SK-N-SH treated with all-trans-retinoic acid at 6 μM for 48 hours (cell line): ENCODE measurements at regions not wholly inside any gene's neighbourhood (a gene's known extent, or its start where the extent isn't known, plus 50 kb on each side); places are given as distances from the start of the nearest gene placed in this dataset.
"Not testable (repeated sequence)": the region's sequence is repeated elsewhere in the genome, so short reads cannot be mapped to it uniquely, and the experiment has no call there.

Source experiments
- ATAC-seq: fragments of 200-7000 bp; cut with Tn5 transposase; 3 replicates; pipeline ENCODE4 v1.9.1; 2020; ENCODE audit warnings: mild to moderate bottlenecking, moderate library complexity
- ARNTL ChIP-seq: fragments of 450-650 bp; formaldehyde crosslinking; IDR thresholded peaks from 2 replicates; pipeline ENCODE4 v1.5.0; 2020; ENCODE audit warnings: low read depth, mild to moderate bottlenecking, moderate library complexity, borderline replicate concordance
- BACH2 ChIP-seq: fragments of 250-450 bp; sonication (Bioruptor Pico); IDR thresholded peaks from 2 replicates; pipeline ENCODE4 v1.9.0; 2021; ENCODE audit warnings: mild to moderate bottlenecking, borderline replicate concordance
- ESRRG ChIP-seq: fragments of 250-450 bp; sonication (Bioruptor Pico); IDR thresholded peaks from 2 replicates; pipeline ENCODE4 v1.6.1; 2021; ENCODE audit warnings: mild to moderate bottlenecking
- GLIS3 ChIP-seq: fragments of 250-450 bp; sonication (Bioruptor Pico); IDR thresholded peaks from 2 replicates; pipeline ENCODE4 v1.5.0; 2020; ENCODE audit warnings: mild to moderate bottlenecking, moderate library complexity
- ISL1 ChIP-seq: fragments of 250-450 bp; sonication (Bioruptor Pico); IDR thresholded peaks from 2 replicates; pipeline ENCODE4 v2.1.2; 2022; ENCODE audit warnings: mild to moderate bottlenecking, moderate library complexity
- SNAI2 ChIP-seq: fragments of 250-450 bp; sonication (Bioruptor Pico); IDR thresholded peaks from 2 replicates; pipeline ENCODE4 v1.5.0; 2020; ENCODE audit warnings: mild to moderate bottlenecking, moderate library complexity
- ZC3H10 ChIP-seq: fragments of 250-450 bp; sonication (Bioruptor Pico); IDR thresholded peaks from 2 replicates; pipeline ENCODE4 v1.5.1; 2021; ENCODE audit warnings: mild to moderate bottlenecking, moderate library complexity
- ZFP3 ChIP-seq: fragments of 250-450 bp; sonication (Bioruptor Pico); IDR thresholded peaks from 2 replicates; pipeline ENCODE4 v1.5.0; 2020; ENCODE audit warnings: mild to moderate bottlenecking, moderate library complexity
- ZFP30 ChIP-seq: fragments of 450-650 bp; formaldehyde crosslinking; IDR thresholded peaks from 2 replicates; pipeline ENCODE4 v1.5.0; 2022; ENCODE audit warnings: mild to moderate bottlenecking, moderate library complexity
- ZNF565 ChIP-seq: fragments of 450-650 bp; formaldehyde crosslinking; conservative IDR thresholded peaks from 2 replicates; pipeline ENCODE4 v1.5.0; 2020; ENCODE audit warnings: low read depth, mild to moderate bottlenecking, moderate library complexity
- ZNF70 ChIP-seq: fragments of 450-650 bp; formaldehyde crosslinking; IDR thresholded peaks from 2 replicates; pipeline ENCODE4 v1.5.0; 2020; ENCODE audit warnings: mild to moderate bottlenecking, moderate library complexity
- ZNF8 ChIP-seq: fragments of 450-650 bp; formaldehyde crosslinking; IDR thresholded peaks from 2 replicates; pipeline ENCODE4 v1.5.0; 2020; ENCODE audit warnings: mild to moderate bottlenecking, moderate library complexity
- TF ChIP-seq, protein P1 (sequence below): fragments of 250-450 bp; sonication (Bioruptor Pico); IDR thresholded peaks from 2 replicates; pipeline ENCODE4 v1.5.1; 2021; ENCODE audit warnings: mild to moderate bottlenecking, moderate library complexity
- TF ChIP-seq, protein P2 (sequence below): fragments of 250-450 bp; sonication (Bioruptor Pico); IDR thresholded peaks from 2 replicates; pipeline ENCODE4 v1.5.0; 2020; ENCODE audit warnings: mild to moderate bottlenecking, moderate library complexity
- TF ChIP-seq, protein P3 (sequence below): fragments of 250-450 bp; sonication (Bioruptor Pico); IDR thresholded peaks from 2 replicates; pipeline ENCODE4 v1.8.0; 2020; ENCODE audit warnings: mild to moderate bottlenecking, moderate library complexity, borderline replicate concordance

DNA sequence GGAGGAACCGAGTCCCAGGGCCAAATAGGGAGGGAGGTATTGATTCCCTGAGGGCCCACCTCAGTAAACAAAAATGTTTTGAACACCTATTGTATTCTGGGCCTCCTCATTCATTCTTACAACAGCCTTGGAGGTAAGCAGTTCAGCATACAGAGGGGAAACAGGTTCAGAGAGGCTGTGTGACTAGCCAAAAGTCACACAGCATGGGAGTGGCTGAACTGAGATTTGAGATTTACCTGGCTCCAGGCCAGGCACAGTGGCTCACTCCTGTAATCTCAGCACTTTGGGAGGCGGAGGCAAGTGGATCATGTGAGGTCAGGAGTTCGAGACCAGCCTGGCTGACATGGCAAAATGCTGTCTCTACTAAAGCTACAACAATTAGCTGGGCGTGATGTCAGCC is 107.2 kb downstream of the TMEM130 start:
- ATAC-seq, result no peak
- TF ChIP-seq ZC3H10 (CRISPR knock-in tag), result no peak
- TF ChIP-seq SNAI2, result no peak
- TF ChIP-seq ISL1 (CRISPR knock-in tag), result no peak
- TF ChIP-seq, protein P1, sequence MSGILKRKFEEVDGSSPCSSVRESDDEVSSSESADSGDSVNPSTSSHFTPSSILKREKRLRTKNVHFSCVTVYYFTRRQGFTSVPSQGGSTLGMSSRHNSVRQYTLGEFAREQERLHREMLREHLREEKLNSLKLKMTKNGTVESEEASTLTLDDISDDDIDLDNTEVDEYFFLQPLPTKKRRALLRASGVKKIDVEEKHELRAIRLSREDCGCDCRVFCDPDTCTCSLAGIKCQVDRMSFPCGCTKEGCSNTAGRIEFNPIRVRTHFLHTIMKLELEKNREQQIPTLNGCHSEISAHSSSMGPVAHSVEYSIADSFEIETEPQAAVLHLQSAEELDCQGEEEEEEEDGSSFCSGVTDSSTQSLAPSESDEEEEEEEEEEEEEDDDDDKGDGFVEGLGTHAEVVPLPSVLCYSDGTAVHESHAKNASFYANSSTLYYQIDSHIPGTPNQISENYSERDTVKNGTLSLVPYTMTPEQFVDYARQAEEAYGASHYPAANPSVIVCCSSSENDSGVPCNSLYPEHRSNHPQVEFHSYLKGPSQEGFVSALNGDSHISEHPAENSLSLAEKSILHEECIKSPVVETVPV (CRISPR knock-in tag), result no peak

DNA sequence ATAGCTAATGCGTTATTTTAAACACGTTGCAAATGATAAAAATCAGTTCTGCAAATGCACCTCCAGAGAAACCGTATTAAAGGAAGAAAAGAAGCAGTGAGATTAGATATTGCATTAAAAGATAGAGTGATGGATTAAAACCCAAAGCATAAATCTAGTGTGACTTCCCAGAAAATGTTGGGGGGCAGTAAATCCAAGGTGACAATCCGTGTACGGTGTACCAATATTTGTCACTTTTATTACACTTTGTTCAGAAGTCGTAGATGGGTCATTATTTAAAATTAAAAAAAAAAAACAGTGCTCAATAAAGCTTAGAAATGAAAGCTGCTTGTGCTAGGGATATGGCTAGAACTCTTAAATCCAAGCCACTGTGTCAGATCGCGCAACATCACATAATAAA is 106.4 kb downstream of the TMEM130 start:
- TF ChIP-seq, protein P2, sequence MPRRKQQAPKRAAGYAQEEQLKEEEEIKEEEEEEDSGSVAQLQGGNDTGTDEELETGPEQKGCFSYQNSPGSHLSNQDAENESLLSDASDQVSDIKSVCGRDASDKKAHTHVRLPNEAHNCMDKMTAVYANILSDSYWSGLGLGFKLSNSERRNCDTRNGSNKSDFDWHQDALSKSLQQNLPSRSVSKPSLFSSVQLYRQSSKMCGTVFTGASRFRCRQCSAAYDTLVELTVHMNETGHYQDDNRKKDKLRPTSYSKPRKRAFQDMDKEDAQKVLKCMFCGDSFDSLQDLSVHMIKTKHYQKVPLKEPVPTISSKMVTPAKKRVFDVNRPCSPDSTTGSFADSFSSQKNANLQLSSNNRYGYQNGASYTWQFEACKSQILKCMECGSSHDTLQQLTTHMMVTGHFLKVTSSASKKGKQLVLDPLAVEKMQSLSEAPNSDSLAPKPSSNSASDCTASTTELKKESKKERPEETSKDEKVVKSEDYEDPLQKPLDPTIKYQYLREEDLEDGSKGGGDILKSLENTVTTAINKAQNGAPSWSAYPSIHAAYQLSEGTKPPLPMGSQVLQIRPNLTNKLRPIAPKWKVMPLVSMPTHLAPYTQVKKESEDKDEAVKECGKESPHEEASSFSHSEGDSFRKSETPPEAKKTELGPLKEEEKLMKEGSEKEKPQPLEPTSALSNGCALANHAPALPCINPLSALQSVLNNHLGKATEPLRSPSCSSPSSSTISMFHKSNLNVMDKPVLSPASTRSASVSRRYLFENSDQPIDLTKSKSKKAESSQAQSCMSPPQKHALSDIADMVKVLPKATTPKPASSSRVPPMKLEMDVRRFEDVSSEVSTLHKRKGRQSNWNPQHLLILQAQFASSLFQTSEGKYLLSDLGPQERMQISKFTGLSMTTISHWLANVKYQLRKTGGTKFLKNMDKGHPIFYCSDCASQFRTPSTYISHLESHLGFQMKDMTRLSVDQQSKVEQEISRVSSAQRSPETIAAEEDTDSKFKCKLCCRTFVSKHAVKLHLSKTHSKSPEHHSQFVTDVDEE, result no peak
- TF ChIP-seq ESRRG (CRISPR knock-in tag) (no peak), ZNF8 (no peak), ZC3H10 (CRISPR knock-in tag) (no peak), ZNF70 (CRISPR knock-in tag) (no peak), SNAI2 (no peak), ZNF565 (no peak), ARNTL (CRISPR knock-in tag) (no peak), ZFP30 (CRISPR knock-in tag) (no peak), ISL1 (CRISPR knock-in tag) (no peak), ZFP3 (CRISPR knock-in tag) (no peak)
- TF ChIP-seq, protein P3, sequence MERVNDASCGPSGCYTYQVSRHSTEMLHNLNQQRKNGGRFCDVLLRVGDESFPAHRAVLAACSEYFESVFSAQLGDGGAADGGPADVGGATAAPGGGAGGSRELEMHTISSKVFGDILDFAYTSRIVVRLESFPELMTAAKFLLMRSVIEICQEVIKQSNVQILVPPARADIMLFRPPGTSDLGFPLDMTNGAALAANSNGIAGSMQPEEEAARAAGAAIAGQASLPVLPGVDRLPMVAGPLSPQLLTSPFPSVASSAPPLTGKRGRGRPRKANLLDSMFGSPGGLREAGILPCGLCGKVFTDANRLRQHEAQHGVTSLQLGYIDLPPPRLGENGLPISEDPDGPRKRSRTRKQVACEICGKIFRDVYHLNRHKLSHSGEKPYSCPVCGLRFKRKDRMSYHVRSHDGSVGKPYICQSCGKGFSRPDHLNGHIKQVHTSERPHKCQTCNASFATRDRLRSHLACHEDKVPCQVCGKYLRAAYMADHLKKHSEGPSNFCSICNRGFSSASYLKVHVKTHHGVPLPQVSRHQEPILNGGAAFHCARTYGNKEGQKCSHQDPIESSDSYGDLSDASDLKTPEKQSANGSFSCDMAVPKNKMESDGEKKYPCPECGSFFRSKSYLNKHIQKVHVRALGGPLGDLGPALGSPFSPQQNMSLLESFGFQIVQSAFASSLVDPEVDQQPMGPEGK (CRISPR knock-in tag), result no peak
- TF ChIP-seq, protein P1 (CRISPR knock-in tag), result no peak
- no peak for ATAC-seq

DNA sequence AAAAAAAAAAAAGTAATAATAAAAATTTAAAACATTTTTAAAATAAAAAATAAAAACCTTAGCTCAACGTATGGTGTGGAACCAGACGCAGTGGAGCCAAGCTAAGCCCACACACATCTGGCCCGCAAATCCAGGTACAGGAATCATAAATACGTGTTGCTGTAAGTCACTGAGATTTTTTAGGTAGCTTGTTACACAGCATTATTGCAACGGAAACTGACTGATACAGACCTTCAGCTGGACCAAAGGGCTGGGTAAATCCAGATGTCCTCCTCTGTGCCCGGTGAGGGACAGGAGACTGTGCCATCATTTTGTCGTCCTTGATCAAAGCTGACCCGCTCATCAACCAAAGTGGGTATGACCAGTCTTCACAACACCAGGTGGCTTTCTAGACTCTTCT is 104.9 kb downstream of the TMEM130 start:
- no peak for TF ChIP-seq BACH2
- TF ChIP-seq ZNF8, result no peak
- TF ChIP-seq GLIS3, result no peak
- TF ChIP-seq ZC3H10 (CRISPR knock-in tag), result no peak
- TF ChIP-seq, protein P2, result no peak
- no peak for ATAC-seq

DNA sequence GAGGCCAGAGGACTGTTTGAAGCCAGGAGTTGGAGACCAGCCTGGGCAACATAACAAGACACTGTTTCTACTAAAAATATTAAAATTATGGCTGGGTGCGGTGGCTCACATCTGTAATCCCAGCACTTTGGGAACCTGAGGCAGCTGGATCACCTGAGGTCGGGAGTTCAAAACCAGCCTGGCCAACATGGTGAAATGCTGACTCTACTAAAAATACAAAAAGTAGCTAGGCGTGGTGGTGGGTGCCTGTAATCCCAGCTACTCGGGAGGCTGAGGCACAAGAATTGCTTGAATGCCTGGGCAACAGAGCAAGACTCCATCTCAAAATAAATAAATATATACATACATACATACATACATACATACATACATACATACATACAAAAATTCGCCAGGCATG is 99.7 kb downstream of the TMEM130 start:
- ATAC-seq, result not testable (repeated sequence)

DNA sequence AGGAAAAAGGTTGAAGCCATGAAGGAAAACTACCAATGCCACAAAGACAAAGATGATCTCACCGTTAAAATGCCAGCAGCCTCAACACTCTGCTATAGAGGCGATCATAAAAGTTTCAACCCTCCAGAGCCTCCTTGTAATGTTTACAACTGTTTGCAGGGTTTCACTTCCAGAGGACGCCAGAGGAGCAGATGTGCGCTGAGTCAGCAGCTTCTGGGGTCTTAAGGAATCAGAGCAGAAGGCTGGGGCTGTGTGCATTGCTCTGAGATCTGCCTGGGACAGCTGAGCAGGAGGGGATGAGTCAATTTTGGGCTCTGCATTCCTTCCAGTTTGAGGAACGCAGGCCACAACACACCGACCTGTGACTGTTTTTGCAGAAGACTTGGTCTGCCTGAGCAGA is 98.3 kb downstream of the TMEM130 start:
- ATAC-seq, result no peak
- TF ChIP-seq ZFP30 (CRISPR knock-in tag), result no peak
